Ishikawa (cell line): ENCODE measurements at regions not wholly inside any gene's neighbourhood (a gene's known extent, or its start where the extent isn't known, plus 50 kb on each side); places are given as distances from the start of the nearest gene placed in this dataset.

ENCODE experiments used
- CEBPB ChIP-seq: IDR thresholded peaks from 2 replicates; pipeline ENCODE4 v1.6.1; 2012
- CREB1 ChIP-seq: IDR thresholded peaks from 2 replicates; pipeline ENCODE4 v1.6.1; 2012; ENCODE audit warnings: low read depth
- EGR1 ChIP-seq: IDR thresholded peaks from 2 replicates; pipeline ENCODE4 v1.6.1; 2012
- EP300 ChIP-seq: IDR thresholded peaks from 2 replicates; pipeline ENCODE4 v1.6.1; 2012; ENCODE audit warnings: borderline replicate concordance
- NFIC ChIP-seq: IDR thresholded peaks from 2 replicates; pipeline ENCODE4 v1.6.1; 2012
- REST ChIP-seq: IDR thresholded peaks from 2 replicates; pipeline ENCODE4 v1.6.1; 2012; ENCODE audit warnings: low read depth, mild to moderate bottlenecking
- TEAD4 ChIP-seq: IDR thresholded peaks from 2 replicates; pipeline ENCODE4 v1.6.1; 2012
- YY1 ChIP-seq: IDR thresholded peaks from 2 replicates; pipeline ENCODE4 v1.6.1; 2012; ENCODE audit warnings: low read depth
- ZBTB7A ChIP-seq: IDR thresholded peaks from 2 replicates; pipeline ENCODE4 v1.6.1; 2012; ENCODE audit warnings: low read depth
- TF ChIP-seq, protein P1 (sequence below): IDR thresholded peaks from 2 replicates; pipeline ENCODE4 v1.6.1; 2012

- TF ChIP-seq EP300 (no peak), NFIC (no peak), CREB1 (no peak), CEBPB (no peak), TEAD4 (no peak), REST (no peak), ZBTB7A (no peak), YY1 (no peak), EGR1 (no peak)
- TF ChIP-seq, protein P1, sequence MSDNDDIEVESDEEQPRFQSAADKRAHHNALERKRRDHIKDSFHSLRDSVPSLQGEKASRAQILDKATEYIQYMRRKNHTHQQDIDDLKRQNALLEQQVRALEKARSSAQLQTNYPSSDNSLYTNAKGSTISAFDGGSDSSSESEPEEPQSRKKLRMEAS: no peak
Measured at GRCh38 chr14:84894254-84894653, 635.7 kb upstream of the FLRT2 start.
